Left forelimb (tissue), 1 donor: ENCODE measurements at regions not wholly inside any gene's neighbourhood (a gene's known extent, or its start where the extent isn't known, plus 50 kb on each side); places are given as distances from the start of the nearest gene placed in this dataset.

ENCODE experiments used
- DNase-seq: peaks from one replicate; pipeline ENCODE4 v3.0.0-alpha.2; 2018; ENCODE audit warnings: low spot score

GRCh38 chr2:14352067-14352466 is 280.4 kb upstream of the LRATD1 start:
- no peak for DNase-seq

- DNase-seq = no peak
Observed at GRCh38 chr2:14354231-14354630, 278.3 kb upstream of the LRATD1 start.

DNA sequence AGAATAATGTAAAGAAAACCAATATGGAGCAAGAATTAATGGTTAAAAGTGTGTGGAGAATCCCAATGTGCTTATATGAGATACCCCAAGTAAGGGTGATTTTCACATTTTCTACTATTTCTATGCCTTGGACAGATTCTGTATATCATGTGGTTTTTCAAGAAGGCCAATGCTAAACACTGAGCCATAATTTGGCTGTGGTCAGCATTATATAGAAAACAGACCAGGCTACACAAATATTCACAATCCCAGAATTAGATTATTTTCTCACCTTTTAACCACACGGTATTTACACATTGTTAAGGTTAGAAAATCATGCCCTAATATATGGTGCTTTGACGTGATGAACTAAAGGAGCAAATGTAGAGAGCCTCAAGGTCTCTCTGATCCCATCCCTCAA is 277.4 kb upstream of the LRATD1 start:
- DNase-seq = no peak

- DNase-seq = no peak
Observed at GRCh38 chr2:14358339-14358738, 274.2 kb upstream of the LRATD1 start.

DNA sequence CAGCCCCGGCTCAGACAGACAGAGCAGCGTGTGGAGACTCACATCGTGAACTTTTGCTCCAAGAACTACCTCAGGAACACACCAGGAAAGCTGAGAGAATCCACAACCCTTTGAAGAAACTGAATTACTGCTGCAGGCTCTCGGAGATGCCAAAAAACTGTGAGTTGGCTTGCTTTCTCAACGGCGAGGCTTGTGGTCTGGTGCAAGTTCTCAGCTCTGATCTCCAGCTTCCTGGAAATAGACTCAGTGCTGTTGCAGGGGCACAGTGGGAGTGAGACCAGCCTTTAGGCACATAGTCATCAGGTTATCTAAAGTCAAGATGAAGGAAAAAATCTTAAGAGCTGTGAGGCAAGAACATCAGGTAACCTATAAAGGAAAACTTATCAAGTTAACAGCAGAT is 273.7 kb upstream of the LRATD1 start:
- no peak for DNase-seq

- no peak for DNase-seq
Observed at GRCh38 chr2:14363137-14363536, 269.4 kb upstream of the LRATD1 start.

DNA sequence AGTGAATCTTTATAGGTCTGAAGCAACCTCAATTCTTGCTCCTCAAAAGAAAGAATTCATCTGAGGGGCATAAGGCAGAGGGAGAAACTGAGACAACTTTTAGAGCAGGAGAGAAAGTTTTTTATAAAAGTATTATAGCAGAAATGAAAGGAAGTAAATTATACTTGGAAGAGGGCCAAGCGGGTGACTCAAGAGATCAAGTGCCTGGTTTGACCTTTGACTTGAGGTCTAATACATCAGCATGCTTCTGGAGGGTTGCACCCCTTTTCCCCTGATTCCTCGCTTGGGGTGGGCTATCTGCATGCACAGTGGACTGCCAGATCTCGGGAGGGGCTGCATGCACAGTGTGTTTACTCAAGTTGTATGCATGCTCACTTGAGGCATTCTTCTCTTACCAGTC is 268.5 kb upstream of the LRATD1 start:
- no peak for DNase-seq

GRCh38 chr2:14364471-14364870 is 268.0 kb upstream of the LRATD1 start:
- DNase-seq = no peak

GRCh38 chr2:14385043-14385442 is 247.5 kb upstream of the LRATD1 start:
- no peak for DNase-seq

DNA sequence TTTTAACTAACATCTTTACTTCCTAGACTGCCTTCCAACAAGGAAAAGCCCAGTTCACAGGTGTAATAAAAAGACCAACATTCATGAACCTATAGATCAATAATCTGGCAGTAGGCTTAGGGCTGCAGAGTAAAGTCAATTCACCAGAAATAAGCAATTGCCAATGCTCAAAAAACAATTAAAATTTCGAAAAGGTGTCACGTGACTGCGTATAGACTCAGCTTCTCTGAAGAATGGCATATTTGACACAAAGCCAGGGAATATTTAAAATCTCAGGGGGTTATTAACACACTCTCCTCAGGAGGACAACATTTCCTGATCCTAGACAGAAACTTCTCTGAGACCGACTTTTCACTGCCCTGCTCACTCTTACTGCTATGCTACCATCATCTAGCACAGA is 245.2 kb upstream of the LRATD1 start:
- DNase-seq = no peak

DNA sequence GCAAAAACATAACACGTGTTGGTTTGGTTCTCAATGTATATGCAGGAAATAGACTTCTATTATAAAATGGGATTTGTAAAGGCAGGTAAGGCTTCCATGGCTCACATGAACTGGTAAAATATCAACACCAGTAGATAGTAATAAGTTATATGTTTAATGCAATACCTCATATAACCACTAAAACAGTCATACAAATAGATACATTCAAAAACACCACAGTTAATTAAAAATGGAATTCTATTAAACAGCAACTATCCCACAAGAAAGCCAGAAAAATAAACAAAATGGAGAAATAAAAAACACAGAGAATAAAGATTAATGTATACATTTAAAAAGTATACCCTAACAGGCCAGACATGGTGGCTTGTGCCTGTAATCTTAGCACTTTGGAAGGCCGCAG is 243.8 kb upstream of the LRATD1 start:
- DNase-seq = no peak

DNA sequence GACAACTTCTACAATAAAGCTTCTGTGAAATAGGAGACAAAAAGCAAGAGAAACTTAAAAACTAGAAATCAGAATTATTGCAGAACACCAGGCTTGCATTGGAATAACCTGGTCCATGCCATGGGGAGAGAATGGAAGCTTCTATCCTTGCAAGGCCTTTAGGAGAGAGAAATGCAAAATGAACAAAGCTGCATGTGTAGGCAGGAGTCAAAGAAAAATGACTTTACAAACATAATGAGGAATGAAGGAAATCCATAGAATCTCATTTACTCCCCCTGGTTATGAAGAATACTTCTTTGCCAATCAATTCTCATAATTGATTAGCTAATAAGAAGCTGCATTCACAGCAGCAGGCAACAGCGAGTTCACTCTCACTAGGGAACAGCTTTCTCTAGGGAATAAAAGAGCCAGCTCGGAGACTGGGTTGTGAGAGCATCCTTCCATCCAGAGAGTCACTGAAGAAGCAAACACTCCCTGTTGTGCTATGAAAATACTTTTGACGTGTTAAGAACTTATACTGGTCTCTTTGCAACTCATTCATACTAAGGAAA is 235.9 kb upstream of the LRATD1 start:
- DNase-seq = no peak

DNA sequence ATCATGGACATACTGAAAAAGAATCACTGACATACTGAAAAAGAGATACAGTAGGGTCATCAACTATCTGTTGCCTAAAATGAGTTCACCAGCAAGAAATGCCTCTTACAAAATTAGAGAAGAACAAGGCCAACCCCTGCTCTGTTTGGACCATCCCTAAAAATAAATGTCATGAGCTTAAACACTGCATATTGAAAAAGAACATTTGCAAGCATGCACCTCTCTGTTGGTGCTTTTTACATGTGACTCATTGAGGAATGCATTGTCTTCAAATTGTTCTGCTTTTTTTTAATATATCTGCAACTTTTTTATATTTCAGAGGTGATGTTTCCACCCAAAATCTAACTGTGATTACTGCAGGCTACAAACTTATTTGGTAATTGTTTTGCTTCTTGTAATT is 233.9 kb upstream of the LRATD1 start:
- no peak for DNase-seq

- no peak for DNase-seq
Observed at GRCh38 chr2:14401873-14402272, 230.6 kb upstream of the LRATD1 start.

DNA sequence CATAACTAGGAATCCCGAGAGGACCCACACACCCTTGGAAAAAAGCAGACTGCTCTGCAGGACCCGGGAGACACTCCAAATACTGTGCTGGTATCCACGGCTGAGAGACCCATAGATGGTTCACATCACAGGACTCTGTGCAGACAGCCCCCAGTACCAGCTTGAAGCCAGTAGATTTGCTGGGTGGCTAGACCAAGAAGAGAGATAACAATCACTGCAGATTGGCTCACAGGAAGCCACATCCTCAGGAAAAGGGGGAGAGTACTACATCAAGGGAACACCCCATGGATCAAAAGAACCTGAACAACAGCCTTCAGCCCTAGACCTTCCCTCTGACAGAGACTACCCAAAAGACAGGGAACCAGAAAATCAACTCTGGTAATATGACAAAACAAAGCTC is 223.8 kb upstream of the LRATD1 start:
- DNase-seq = no peak

DNA sequence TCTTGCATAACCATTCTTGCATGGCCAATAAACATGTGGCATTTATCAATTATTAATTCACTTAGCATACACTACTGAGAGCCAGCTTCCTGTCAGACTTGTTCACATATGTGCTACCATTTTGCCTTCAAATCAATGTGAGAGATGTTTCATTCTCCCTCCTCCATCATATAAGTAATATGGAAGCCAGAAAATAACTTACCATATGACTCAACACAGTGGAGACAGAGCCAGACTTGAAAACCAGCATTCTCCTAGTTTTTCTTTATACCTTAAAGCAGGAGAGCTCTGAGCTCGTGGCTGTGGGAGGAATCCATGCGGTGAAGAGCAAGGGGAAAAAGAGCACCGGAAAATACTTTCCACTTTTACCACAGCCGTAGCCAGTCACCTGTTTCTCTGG is 215.0 kb upstream of the LRATD1 start:
- no peak for DNase-seq

DNA sequence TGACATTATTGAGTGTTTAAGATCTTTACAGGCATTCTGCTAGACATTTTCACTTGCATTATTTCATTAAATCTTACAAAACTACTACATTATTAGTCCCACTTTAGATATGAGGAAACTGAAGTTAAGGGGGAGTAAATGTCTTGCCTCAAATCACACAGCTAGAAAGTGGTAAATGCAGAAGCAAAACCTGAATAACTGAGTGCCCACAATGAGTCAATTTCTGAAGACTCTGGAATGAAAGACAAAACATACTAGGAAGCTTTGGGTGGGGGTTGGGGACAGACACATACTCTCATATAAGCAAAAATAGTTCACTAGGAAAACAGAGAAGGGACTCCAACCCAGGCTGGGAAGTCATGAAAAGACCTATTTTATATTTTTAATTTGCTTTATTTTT is 214.4 kb upstream of the LRATD1 start:
- DNase-seq = no peak

DNA sequence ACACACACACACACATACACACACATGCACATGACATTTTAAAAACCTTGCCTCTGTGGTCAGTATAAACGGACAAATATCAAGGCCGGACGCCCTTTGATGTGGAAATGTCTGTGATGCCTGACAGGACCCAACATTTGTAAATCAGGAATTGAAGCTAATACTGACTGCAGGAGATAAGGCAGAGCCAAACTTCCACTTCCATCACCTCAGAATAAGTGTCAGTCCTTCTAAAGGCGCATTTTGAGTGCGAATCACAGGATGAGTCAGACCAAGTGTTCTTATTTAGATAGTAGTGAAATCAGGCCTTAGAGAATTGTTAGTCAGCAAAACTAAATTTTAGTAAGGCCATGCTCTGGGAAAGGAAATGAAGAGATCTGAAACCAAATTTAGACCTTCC is 211.7 kb upstream of the LRATD1 start:
- DNase-seq = no peak

DNA sequence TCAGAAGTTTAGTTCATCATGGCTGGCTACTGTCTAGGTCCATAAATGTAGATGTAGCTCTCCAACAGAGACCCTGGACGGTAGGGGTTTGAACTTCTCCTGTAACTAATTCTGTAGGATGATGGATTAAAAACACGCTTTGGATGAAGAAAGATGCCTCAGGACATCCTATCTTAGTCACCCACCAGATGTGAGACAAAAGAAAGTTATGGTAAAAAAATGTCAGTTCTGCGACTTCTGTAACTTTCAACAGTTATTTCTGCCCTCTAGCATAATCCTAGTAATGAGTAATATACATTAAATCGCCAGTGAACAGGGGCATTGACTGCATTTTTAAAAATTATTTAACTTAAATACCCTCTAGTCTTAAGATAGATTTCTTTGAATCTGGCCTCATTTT is 210.1 kb upstream of the LRATD1 start:
- no peak for DNase-seq

GRCh38 chr2:14423145-14423906 is 209.2 kb upstream of the LRATD1 start:
- DNase-seq = no peak

DNA sequence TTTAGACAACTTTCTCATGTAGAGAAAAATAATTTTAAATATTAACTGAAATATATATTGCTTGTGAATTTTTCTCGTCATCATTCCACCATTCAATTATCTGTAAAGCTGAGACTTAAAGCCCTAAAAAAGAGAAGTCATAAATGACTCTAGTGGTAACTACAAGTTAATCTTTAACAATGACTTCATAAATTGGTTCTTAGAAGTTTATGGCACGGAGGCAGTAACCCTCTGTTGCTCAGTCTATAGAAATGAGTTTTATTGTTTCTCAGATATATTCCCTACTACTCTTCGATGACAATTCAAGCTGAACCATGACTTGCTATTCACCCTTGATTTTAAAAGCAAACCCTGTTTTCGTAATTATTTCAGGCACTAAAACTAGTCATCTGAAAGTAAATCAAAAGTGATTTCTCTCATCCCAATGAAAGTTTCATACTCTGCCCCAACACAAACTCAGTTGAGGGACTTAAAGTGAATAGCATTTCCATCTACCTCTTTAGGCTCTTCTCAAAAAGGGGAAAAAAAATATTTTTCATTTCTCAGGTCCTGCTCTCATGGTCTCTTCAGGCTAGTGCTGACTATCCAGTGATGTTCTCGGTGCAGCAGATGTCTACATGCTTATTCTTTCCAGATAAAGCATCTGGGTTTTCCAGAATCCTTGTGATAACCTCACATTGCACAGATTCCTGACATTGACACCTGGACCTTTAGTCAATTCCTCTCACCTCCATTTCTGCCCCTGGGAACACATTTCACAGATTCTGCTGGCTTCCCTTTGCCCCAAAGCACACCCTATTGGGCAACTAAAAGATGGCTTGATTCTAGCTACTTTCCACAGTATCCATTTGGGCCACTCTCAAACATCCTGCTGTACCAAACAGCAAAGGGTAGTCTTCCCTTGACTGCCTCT is 207.8 kb upstream of the LRATD1 start:
- no peak for DNase-seq

DNA sequence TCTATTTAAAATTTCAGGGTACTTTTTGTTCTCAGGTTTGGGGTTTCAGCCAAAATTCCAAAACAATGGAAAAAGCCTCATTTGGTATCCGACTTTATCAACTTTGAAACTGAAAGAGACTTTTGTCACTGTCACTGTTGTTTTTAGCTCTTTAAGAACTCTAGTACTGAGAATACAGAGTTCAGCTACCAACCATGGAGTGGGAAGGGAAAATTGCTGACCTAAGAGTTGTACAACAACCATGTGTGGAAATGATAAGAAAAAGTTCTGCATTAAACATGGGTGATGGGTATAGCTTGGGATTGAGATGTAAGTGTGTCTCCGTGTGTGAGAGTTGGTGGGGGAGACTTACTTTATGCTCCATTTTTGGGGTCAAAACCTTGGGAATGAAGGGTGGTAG is 206.6 kb upstream of the LRATD1 start:
- DNase-seq = no peak

GRCh38 chr2:14428056-14428455 is 204.5 kb upstream of the LRATD1 start:
- no peak for DNase-seq
